Karpas-422 (cell line): ENCODE measurements at regions not wholly inside any gene's neighbourhood (a gene's known extent, or its start where the extent isn't known, plus 50 kb on each side); places are given as distances from the start of the nearest gene placed in this dataset.

Source experiments
- DNase-seq: peaks from one replicate; pipeline ENCODE4 v3.0.0-alpha.2; 2015
- H2AFZ ChIP-seq: fragments of 200-600 bp; sonication (generic); 2 replicates; pipeline ENCODE4 v1.6.1; 2014; ENCODE audit warnings: antibody characterized with exemption, low read length, mixed read lengths
- H3K27ac ChIP-seq: fragments of 200-600 bp; sonication (generic); 2 replicates; pipeline ENCODE4 v1.5.1; 2014; ENCODE audit warnings: mild to moderate bottlenecking, low read length, moderate library complexity
- H3K27me3 ChIP-seq: fragments of 200-600 bp; sonication (generic); 2 replicates; pipeline ENCODE4 v1.6.1; 2014; ENCODE audit warnings: low read length, mixed read lengths
- H3K36me3 ChIP-seq: fragments of 200-600 bp; sonication (generic); 2 replicates; pipeline ENCODE4 v1.6.1; 2014; ENCODE audit warnings: low read length, mixed read lengths; ENCODE audit not compliant: insufficient read depth
- H3K4me1 ChIP-seq: fragments of 200-600 bp; sonication (generic); 2 replicates; pipeline ENCODE4 v1.6.1; 2014; ENCODE audit warnings: mild to moderate bottlenecking, low read length, mixed read lengths
- H3K4me2 ChIP-seq: fragments of 200-600 bp; sonication (generic); 2 replicates; pipeline ENCODE4 v1.6.1; 2014; ENCODE audit warnings: low read length, low read depth, mild to moderate bottlenecking; ENCODE audit not compliant: poor library complexity, severe bottlenecking
- H3K4me3 ChIP-seq: fragments of 200-600 bp; sonication (generic); 2 replicates; pipeline ENCODE4 v1.5.1; 2014; ENCODE audit warnings: mild to moderate bottlenecking, antibody characterized with exemption, low read length, mixed read lengths
- H3K79me2 ChIP-seq: fragments of 200-600 bp; sonication (generic); 2 replicates; pipeline ENCODE4 v1.6.1; 2014; ENCODE audit warnings: mild to moderate bottlenecking, low read length, mixed read lengths
- H3K9ac ChIP-seq: fragments of 200-600 bp; sonication (generic); 2 replicates; pipeline ENCODE4 v1.6.0; 2014; ENCODE audit warnings: low read length
- H3K9me2 ChIP-seq: fragments of 200-600 bp; sonication (generic), shearing (Covaris generic); replicated peaks from 2 replicates; pipeline ENCODE4 v1.6.0; 2014; ENCODE audit warnings: mild to moderate bottlenecking, low read length, moderate library complexity; ENCODE audit not compliant: insufficient read depth
- H3K9me3 ChIP-seq: fragments of 300-700, 200-600 bp; sonication (generic); 2 replicates; pipeline ENCODE4 v1.6.1; 2014; ENCODE audit warnings: low read length, mixed read lengths
- H4K20me1 ChIP-seq: fragments of 200-600 bp; sonication (generic); 2 replicates; pipeline ENCODE4 v1.6.1; 2014; ENCODE audit warnings: mild to moderate bottlenecking, antibody characterized with exemption, low read length, low read depth; ENCODE audit not compliant: insufficient read depth

DNA sequence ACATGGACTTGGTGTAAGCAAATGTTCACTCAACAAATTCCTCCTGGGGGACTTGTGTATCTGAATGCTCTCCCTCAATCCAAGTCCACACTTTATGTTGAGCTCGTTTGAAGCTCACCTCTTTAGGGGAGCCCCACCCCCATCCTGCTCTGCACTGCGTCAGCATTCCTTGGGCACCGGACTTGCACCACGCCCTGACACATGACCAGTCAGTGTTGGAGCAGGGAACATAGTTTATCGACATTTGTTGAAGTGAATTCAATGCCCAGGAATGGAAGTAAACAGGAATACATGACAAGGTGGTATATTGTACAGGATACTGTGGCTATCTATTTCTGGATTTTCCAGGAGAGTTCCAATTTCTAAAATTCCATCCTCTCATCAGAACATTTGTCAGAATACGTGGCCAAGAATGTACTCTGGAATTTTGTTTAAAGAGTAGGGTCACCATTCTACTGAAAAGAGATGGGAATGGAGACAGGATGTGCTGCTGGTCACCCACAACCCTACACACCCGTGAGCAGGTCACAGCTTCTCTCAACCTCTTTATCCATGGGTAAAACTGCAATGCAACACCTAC, 60.0 kb upstream of the LNX1 start:
- Histone ChIP-seq H4K20me1 (no peaks in the 10 kb centered on the region), H3K4me3 (no peak overlapping the region), H3K4me1 (no peaks in the 10 kb centered on the region), H3K27ac (no peak overlapping the region), H3K36me3 (no peaks in the 10 kb centered on the region), H3K9me2 (no peaks in the 10 kb centered on the region), H3K27me3 (no peaks in the 10 kb centered on the region), H3K4me2 (no peak overlapping the region), H3K9me3 (no peaks in the 10 kb centered on the region), H2AFZ (no peak overlapping the region), H3K79me2 (no peaks in the 10 kb centered on the region), H3K9ac (no peak overlapping the region)
- DNase-seq: no peak

DNA sequence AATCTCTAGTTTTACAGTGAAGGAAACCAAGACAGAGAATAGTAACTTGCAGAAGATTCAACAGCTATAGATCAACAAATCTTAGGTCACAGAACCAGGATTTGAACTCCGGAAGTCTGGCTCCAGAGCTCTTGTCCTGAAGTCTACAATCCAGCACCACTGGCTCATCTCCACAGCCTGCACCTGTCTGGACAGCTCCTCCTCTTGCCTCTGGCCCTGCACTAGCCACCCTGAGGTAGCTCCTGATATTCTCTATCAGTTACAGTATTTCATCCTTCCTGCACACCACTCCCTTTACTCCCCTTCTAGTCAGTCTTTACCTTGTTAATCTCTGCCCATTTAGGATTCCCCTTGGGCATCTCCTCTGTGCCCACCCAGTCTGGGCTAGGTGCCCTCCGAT, 58.1 kb upstream of the LNX1 start:
- Histone ChIP-seq H3K4me1 (no peaks in the 10 kb centered on the region), H3K27me3 (no peaks in the 10 kb centered on the region), H3K9me2 (no peaks in the 10 kb centered on the region), H3K4me2 (no peak overlapping the region), H4K20me1 (no peaks in the 10 kb centered on the region), H3K27ac (no peak overlapping the region), H2AFZ (no peak overlapping the region), H3K9ac (no peak overlapping the region), H3K4me3 (no peak overlapping the region), H3K9me3 (no peaks in the 10 kb centered on the region), H3K36me3 (no peaks in the 10 kb centered on the region), H3K79me2 (no peaks in the 10 kb centered on the region)
- DNase-seq: peak; percentile 32

DNA sequence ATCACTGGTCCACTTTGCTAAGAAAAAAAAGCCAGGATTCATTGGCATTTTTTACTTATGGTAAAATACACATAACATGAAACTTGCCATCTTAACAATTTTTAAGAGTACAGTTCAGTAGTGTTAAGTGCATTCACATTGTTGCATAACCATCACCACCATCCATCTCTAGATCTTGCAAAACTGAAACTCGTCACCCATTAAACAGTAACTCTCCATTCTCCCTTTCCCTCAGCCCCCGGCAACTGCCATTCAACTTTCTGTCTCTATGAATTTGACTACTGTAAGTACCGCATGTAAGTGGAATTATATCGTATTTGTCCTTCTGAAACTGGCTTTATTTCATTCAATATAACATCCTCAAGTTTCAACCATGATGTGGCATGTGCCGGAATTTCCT, 56.3 kb upstream of the LNX1 start:
- H3K36me3 ChIP-seq: no peaks in the 10 kb centered on the region
- H3K9ac ChIP-seq: no peak overlapping the region
- H3K27ac ChIP-seq: no peak overlapping the region
- no peak for DNase-seq
- no peaks in the 10 kb centered on the region for H3K9me3 ChIP-seq
- no peaks in the 10 kb centered on the region for H3K79me2 ChIP-seq
- no peak overlapping the region for H3K4me2 ChIP-seq
- H3K4me3 ChIP-seq: no peak overlapping the region
- no peaks in the 10 kb centered on the region for H3K4me1 ChIP-seq
- no peaks in the 10 kb centered on the region for H3K9me2 ChIP-seq
- no peaks in the 10 kb centered on the region for H4K20me1 ChIP-seq
- H3K27me3 ChIP-seq: no peaks in the 10 kb centered on the region
- no peak overlapping the region for H2AFZ ChIP-seq

DNA sequence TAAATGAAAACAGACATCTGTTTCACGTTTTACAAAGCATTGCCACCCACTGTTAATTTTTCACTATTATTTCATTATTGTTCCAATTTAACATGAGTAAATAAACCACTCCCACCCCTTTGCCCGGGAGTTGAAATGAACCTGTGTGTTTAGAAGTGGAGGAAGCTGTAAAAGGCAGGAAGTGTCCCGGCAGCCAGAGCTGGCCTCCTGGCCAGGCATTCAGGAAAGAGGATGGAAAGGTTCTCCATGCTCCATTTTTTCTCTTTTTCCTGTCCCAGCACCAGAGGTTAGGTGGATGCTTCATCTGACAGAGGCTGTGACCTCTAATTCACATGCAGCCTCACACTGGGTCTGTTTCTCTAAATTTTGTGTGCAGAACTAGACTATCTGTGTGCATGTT, 55.5 kb upstream of the LNX1 start:
- no peaks in the 10 kb centered on the region for H3K36me3 ChIP-seq
- H3K9me3 ChIP-seq: no peaks in the 10 kb centered on the region
- H3K79me2 ChIP-seq: no peaks in the 10 kb centered on the region
- H3K27ac ChIP-seq: no peak overlapping the region
- H3K4me1 ChIP-seq: no peaks in the 10 kb centered on the region
- H3K27me3 ChIP-seq: no peaks in the 10 kb centered on the region
- peak; percentile 25 for DNase-seq
- H3K9ac ChIP-seq: no peak overlapping the region
- no peaks in the 10 kb centered on the region for H3K9me2 ChIP-seq
- no peak overlapping the region for H3K4me3 ChIP-seq
- H4K20me1 ChIP-seq: no peaks in the 10 kb centered on the region
- H3K4me2 ChIP-seq: no peak overlapping the region
- H2AFZ ChIP-seq: no peak overlapping the region

DNA sequence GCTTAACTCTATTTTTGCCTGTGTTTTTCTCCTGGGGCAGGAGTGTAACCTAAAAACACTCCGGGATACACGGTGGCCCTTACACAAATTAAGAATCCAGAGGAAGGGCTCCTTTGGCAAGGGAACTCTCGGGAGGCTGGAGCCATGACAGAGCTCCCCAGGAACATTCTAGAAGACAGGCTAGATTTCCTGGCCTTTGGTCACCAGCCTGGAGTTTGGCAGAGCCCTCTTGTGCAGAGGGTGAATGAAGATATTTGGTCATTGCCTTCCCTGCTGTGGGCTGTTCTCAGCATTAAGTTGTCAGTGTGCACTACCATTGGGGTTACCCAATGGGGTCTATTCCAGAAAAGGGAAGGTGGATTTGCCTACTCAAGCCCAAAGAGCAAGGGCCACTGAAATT, 53.8 kb upstream of the LNX1 start:
- H3K4me2 ChIP-seq: no peak overlapping the region
- H3K27ac ChIP-seq: no peak overlapping the region
- no peaks in the 10 kb centered on the region for H3K79me2 ChIP-seq
- no peaks in the 10 kb centered on the region for H3K36me3 ChIP-seq
- no peaks in the 10 kb centered on the region for H3K9me2 ChIP-seq
- no peaks in the 10 kb centered on the region for H3K4me1 ChIP-seq
- no peak overlapping the region for H3K9ac ChIP-seq
- no peak for DNase-seq
- no peaks in the 10 kb centered on the region for H3K9me3 ChIP-seq
- no peaks in the 10 kb centered on the region for H3K27me3 ChIP-seq
- H4K20me1 ChIP-seq: no peaks in the 10 kb centered on the region
- H3K4me3 ChIP-seq: no peak overlapping the region
- no peak overlapping the region for H2AFZ ChIP-seq

DNA sequence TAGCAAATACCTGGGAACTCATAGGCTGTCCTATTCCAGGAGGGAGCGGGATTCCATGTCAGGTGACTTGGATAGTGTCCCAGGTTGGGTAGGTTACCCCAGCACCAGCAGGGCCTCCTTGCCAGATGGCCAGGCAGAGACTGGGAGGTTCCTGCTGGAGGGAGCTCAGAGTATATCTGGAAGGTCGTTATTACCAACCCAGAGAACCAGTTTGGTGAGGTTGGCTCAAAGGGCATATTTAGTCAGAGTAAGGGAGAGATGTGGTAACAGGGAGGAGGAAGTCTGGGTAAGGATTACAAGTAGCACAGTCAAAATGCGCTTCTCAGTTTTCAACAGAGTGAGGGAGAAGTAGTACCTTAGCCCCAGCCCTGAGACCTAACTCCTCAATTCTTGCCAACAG, 53.3 kb upstream of the LNX1 start:
- peak; percentile 29 for DNase-seq
- Histone ChIP-seq H3K4me2 (no peak overlapping the region), H3K9ac (no peak overlapping the region), H3K9me2 (no peaks in the 10 kb centered on the region), H3K9me3 (no peaks in the 10 kb centered on the region), H4K20me1 (no peaks in the 10 kb centered on the region), H3K4me1 (no peaks in the 10 kb centered on the region), H3K36me3 (no peaks in the 10 kb centered on the region), H3K4me3 (no peak overlapping the region), H2AFZ (no peak overlapping the region), H3K27me3 (no peaks in the 10 kb centered on the region), H3K27ac (no peak overlapping the region), H3K79me2 (no peaks in the 10 kb centered on the region)
